ENCODE measurements at regions not wholly inside any gene's neighbourhood (a gene's known extent, or its start where the extent isn't known, plus 50 kb on each side); places are given as distances from the start of the nearest gene placed in this dataset.
A peak's percentile ranks its signal among the peaks of the same experiment; 100 is the strongest.
"Not testable (repeated sequence)": the region's sequence is repeated elsewhere in the genome, so short reads cannot be mapped to it uniquely, and the experiment has no call there.

DNA sequence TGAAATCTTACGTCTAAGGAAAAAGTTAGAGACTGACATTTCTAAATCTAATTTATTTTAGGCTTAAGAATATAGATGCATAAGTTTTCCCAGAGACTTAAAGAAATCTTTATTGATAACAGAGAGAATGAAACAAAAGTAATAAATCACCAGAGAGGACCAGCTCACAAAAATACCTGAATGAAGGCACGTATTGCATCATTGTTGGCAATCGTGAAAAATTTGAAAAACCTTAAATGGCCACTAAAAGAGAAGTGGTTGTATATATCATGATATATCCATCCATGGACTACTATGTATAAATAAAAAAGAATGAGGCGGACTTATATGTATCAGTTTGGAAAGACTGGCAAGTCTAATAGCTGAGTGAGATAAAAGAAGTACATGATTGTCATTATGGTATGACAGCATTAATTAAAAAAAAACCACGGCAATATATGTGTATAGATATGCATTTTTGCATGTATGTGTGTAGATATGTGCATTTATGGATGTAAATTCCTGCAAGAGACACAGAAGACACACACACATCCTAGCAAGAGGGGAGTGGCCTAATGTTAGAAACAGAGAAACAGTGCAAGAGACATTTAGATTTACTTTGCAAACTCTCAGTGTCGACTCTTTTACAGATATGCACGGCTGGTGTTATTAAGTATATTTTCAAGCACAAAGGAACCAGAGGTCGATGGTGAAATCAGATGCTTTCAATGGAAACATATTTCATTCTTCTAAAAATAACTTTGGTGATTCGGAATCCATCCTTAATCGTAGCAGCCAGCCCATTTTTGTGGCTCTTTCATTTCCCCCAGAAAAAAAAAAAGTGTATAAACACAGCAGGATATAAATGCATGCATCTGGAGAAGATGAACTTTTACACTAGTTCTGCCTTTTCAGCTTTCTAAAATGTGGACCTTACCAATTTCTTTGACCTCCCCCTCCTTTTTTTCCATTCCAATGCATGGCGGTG, 156.1 kb upstream of the SALL4 start:
- no peak for ATAC-seq

DNA sequence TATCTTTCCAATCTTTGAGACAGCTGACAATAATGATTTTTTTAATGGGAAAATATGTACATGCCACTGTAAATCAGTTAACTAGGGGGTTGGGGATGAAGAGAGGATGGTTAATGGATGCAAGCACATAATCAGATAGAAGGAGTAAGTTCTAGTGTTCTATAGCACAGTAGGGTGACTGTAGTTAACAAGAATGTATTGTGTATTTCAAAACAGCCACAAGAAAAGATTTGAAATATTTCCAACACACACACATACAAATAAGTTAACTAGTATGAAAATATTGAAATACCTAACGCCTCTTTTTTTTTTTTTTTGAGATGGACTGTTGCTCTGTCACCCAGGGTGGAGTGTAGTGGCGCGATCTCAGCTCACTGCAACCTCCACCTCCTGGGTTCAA, 153.4 kb upstream of the SALL4 start:
- no peak for ATAC-seq

DNA sequence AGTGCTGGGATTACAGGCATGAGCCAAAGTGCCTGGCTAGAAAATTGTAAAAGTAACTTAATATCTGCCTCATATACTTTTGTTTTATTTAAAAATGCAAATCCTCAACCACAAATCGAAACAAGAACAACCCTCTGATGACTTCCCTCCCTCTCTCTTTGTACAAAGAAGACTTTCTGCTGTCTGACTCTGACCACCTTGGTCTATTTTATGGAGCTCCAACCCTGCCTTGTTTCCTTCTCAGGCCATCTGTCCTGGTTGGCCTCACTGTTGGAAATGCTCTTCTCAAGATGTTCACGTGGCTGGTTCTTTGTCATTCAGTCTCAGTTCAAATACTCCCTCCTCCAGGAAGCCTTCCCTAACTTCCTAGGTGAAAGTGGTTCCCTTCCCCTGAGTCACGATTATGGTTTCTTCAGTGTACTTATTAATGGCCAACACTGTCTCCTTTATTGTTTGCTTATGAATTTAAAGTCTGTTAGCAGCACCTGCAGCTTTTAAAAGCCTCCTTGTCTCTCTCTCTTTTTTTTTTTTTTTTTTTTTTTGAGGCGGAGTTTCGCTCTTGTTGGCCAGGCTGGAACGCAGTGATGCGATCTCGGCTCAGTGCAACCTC, 151.5 kb upstream of the SALL4 start:
- no peak for ATAC-seq

DNA sequence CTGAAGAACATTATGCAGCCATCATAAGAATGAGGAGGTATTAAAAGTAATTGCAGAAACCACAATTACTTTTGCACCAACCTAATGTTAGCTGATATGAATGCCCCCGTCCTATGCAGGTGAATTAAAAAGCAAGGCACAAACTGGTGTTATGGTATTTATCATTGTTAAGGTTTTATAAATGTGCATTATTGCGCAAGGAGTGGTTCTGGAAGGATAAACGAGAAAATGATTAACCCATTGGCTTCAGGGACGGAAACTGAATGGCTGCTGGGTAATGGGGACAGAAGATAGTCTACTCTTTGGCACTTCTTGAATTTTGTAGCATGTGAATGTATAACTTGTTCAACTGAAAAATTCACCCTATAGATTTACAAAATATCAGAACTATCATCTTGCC, 148.6 kb upstream of the SALL4 start:
- ATAC-seq: no peak

DNA sequence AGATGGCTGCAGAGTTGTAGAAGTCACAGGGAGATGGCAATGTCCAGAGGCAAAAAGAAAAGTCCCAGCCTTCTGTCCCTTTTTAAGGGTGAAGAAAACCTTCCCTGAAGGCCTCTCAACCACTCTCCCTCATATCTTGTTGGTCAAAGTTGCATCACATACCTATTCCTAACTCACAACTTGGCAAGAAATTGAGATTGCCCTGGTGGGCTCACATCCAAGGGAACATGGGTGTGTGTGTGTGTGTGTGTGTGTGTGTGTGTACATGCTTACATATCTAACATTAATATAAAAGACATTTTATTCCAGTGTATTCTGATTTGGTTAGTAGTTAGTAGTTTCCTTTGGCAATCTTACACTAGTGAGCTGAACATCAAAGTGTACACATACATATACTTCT, 144.3 kb upstream of the SALL4 start:
- no peak for ATAC-seq

DNA sequence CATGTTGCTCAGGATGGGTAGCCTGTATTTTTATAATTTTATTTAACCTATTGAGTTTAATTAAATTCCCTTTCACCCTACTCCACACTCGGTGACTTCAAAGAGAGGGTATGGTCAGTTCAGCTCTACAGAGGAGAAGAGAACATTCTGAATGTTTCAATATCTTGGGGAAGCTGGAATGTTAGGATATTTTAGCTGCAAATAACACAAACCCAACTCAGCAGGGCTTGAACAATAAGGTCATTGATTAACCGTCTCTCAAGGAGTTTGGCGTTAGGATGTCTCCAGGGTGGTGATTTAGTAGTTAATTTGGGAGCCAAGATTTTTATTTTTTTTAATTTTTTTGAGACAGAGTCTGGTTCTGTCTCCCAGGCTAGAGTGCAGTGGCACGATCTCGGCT, 143.6 kb upstream of the SALL4 start:
- no peak for ATAC-seq

DNA sequence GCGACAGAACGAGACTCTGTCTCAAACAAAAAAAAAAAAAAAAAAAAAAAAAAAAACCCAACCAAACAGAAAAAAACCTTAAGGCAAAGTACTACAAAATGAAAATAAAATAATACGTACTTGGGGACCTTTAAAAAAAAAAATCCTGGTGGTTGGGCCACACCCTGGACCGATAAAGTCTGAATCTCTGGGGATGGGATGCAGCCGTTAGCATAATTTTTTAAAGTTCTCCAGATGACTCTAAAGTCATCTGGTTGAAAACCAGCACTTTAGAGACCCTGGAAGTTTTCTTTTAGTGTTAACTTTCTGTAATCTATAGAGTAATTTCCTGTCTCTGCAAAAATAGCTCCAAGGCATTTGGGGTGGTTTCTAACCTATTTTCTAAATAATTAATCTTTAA, 142.9 kb upstream of the SALL4 start:
- ATAC-seq: no peak

DNA sequence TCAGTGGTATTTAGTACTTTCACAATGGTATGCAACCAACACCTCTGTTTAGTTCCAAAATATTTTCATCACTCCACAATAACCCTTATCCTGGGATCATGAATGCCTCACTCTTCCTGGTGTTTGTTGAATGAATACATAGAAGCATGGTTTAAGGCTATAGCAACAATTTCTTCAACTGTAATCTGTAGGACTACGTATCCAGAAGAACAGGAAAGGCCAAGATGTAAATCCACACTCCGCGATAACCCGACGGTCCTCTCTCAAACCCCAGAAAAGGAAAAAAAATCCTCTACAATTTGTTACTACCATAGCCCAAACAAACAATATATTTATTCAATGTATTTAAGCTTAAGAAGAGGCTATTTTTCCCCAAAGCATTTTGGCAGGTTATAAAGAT, 141.4 kb upstream of the SALL4 start:
- no peak for ATAC-seq

DNA sequence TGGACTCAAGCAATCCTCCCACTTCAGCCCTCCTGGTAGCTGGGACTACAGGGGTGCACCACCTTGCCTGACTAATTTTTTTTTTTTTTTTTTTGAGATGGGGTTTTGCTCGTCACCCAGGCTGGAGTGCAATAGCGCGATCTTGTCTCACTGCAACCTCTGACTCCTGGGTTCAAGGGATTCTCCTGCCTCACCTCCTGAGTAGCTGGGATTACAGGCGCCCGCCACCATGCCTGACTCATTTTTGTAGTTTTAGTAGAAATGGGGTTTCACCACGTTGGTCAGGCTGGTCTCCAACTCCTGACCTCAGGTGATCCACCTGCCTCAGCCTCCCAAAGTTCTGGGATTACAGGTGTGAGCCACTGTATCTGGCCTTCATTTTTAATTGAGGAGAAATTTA, 141.0 kb upstream of the SALL4 start:
- ATAC-seq: not testable (repeated sequence)

DNA sequence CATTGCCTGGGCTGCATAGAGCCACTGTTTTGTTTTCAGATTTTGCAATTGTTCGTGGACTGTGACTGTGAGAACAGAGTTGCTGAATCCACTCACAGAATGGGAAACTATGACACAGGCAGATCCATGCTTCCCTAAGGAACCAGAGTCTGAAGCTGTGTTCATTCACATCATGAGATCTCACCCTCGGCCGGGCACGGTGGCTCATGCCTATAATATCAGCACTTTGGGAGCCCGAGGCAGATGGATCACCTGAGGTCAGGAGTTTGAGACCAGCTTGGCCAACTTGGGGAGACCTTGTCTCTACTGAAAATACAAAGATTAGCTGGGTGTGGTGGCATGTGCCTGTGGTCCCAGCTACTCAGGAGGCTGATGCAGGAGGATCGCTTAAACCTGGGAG, 139.2 kb upstream of the SALL4 start:
- ATAC-seq: no peak

DNA sequence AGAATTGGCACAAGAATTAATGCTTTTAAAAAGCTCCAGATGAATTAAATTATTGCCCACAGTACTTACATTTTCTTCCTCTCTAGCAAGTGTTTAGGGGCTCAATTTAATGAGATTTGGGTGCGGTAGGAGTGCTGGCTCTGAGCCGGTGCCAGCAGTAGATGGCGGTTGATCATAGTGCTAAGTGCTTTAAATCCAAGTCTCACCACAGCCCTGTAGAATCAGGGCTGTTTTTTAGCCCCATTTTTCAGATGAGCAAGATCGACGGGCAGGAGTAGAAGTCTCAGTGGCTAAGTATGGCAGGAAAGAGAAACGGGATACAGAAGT, 136.9 kb upstream of the SALL4 start:
- ATAC-seq: no peak

DNA sequence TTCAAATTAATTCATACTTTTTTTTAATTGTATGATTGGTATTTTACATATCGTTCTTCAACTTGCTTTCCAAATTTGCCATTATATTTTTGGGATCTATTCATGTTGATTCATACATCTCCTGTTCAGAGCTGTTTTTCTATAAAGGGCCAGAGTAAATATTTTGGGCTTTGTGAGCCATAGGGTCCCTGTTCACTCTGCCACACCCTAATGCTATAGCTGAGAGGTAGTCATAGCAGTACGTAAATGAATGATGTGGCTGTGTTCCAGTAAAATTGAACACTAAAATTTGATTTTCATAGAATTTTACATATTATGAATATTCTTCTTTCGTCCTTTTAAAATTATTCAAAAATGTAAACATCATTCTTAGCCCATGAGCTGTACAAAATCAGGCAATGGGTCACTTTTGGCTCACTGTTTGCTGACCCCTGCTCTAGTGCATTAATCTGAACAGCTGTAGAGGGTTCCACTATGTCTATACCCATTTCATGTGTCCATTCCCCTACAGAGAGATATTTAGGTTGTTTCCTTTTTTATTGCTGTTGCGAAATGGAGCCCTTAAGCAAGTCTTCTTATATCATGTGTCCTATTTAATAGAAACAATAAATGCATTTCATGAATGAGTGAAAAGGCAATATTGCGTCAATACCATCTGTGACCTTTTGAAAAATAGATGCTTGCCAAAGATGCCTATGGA, 136.4 kb upstream of the SALL4 start:
- ATAC-seq: no peak

DNA sequence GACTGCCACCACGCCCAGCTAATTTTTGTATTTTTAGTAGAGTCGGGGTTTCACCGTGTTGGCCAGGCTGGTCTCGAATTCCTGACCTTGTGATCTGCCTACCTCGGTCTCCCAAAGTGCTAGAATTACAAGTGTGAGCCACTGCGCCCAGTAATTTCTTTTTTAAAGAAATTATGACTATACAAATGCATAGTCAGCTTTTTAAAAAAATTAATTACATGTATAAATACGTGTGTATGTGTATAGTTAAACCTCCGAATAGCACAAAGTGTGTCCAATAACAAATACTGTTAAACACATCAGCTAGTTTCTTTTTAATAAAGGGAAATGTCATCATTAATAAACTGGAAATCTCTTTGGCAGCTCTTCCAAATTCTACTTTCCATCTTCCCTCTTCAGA, 135.5 kb upstream of the SALL4 start:
- ATAC-seq: no peak

DNA sequence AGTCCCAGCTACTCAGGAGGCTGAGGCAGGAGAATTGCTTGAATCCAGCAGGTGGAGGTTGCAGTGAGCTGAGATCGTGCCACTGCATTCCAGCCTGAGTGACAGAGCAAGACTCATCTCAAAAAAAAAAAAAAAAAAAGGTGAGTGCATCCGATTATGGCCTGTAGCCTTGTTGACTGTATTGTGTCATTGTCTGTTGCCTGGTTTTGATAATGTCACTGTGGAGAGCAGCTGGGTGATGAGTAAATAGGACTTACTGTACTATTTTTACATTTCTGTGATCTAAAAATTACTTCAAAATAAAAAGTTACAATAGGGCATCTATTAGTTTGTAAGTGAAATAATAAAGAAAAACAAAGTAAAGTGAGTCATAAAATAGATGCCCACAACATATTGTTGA, 134.1 kb upstream of the SALL4 start:
- ATAC-seq: no peak

DNA sequence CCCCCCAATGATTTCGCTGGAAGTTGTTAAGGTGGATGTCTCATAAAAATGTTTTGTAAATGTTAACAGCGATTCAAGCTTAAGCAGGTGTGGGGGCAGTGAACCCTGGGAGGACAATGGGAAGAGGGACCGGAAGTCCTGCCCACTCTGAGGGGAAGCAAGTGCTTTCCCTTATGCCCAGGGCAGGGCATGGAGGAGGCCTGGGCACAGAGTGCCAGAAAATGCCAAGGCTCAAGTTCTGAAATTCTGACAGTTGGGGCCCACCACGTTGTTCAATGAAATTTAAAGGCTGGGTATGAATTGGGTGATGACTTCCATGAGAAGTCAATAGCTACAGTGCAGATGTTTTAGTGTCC, 132.7 kb upstream of the SALL4 start:
- ATAC-seq: no peak

DNA sequence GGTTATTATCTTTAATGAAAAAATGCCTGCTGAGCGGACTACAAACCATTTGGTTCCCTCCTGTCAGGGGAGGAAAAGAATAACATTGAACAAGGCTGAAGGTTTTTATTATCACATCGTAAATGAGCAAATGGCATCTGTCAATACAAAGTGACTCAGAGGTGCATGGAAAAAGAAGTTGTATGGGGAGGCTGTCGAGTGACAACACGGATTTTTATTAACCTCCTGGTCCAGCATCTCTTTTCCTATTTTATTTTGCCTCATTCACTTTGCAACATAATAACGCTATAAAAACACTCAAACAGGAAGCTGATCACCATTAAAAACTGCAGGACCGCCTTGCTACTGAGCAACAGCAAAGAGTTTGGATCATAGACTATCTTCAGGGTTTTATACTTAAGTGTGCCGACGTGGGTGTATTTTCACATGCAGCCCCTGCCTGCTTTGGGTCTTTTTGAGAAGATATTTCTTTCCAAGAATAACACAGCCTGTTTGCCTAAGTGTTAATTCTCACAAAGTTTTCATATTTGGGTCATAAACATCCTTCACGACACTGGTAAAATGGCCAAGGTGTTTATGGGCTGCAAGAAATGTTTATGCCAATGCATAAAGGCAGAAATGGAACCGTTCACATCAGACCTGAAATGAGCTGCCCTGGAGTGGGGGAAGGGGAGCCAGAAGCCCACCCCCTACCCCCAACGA, 132.1 kb upstream of the SALL4 start:
- no peak for ATAC-seq

DNA sequence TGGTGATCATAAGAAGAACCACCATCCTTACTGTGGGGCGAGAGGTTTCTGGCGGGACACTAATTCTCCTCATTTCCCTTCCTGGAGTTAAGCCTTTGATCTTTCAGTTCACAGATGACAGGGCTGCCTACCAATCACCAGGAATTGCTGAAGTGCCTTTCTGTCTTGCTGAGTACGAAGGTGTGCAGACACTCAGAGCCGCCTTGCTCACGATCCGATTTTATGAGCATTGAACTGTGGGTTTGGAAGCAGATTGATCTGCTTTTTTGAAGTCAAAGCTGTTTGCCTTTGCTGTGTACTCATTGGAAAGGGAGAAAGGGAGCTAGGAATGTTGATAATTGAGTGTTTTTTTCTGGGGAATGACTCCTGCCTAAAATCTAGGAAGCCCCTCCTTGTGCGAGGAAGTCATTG, 129.1 kb upstream of the SALL4 start:
- peak; percentile 47 for ATAC-seq

DNA sequence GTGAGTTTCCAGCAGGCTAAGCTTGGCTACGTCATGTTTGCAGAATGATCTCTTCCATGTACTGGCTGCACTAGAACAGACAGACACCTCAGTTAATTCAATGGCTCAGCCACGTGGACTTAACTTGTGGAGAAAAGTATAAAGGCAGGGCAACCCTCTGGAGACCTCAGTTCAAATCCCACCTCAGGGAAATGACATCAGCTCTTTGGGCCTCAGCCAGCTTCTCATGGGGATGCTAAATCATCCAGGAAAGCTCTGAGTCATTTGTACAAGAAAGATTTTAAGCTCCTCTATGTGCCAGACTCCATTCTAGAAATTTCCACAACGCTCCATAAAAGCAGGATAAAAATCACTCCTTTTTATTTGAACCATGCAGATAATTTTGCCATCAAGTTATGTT, 128.5 kb upstream of the SALL4 start:
- ATAC-seq: peak; percentile 73

DNA sequence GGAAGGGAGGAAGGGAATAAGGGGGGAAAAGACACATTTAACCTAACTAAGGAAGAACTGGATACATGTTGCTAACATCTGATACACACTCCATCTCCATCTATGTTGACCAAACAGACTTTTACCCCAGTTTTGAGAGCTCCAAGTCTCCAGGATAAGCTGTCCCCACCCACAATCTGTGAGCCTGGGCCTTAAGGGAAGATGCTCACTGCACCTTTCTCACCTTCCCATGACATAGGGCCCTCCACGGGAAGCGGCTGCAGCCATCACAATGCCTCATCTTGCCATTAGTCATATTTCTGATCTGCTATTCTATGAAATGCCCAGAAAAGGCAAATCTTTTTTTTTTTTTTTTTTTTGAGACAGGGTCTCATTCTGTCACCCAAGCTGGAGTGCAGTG, 126.6 kb upstream of the SALL4 start:
- no peak for ATAC-seq

DNA sequence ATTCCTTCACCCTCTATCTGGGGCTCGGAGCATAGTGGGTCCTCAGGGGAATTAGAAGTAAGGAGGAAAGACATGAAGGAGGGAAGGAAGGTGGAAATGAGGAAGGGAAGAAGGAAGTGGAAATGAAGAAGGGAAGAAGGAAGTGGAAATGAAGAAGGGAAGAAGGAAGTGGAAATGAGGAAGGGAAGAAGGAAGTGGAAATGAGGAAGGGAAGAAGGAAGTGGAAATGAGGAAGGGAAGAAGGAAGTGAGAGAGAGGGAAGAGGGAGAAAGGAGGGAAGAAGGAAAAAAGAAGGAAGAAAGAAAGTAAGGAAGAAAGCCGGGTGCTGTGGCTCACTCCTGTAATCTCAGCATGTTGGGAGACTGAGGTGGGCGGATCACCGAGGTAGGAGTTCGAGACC, 125.6 kb upstream of the SALL4 start:
- ATAC-seq: not testable (repeated sequence)

DNA sequence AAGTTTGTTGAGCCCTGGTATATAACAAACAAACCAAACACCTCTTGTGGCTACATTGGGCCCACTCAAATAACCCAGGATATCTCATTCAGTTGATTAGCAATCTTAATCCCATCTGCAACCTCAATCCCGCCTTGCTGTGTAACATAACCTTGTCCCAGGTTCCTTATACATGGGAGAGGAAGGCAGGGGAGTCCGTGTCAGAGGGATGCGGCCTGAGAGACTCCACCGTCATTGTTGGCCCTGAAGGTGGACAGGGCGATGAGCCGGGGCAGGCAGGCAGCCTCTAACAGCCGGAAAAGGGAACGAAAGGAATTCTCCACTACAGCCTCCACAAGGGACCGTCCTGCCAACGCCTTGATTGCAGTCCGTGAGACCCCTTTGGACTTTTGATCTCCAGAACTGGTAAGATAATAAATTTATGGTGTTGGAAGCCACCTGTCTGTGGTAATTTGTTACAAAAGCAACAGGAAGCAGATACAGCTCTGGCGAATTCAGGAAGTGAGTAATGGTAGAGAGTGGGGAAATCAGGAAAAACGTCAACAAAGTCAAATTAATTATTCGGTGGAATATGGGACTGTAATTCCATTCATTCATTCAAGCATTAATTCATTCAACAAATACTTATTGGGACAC, 124.5 kb upstream of the SALL4 start:
- ATAC-seq: no peak

DNA sequence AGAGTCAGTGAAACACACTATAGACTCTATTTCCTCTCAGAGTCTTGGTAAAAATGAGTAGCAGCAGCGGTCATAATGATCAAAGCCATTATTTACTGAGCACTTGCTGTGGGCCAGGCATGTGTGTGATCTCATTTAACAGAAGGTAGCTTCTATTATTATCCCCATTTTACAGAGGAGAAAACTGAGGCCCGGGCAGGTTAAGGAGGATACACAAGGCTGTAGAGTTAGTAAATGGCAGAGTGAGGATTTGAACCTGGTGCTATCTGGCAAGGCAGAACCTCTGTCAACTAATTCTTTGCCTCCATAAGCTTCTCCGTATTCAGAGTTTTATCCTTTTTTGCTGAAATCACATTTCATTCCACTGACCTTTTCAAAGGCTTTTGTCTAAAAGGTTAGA, 122.2 kb upstream of the SALL4 start:
- no peak for ATAC-seq

DNA sequence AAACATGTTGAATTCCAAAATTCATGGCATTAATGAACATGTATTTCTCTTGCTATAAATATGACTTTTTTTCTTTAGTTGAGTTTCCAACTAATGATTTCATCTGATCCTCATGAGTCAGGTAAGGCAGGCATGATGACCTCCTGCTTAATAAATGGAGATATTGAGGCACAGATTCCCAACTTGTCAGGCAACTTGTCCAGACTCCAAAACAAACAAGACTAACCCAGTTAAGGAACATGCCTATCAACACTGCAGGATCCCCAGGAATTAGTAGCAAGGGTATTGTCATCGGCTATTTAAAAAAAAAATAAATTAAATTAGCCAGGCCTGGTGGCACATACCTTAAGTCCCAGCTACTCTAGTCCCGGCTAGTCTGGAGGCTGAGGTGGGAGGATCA, 121.3 kb upstream of the SALL4 start:
- ATAC-seq: no peak
